Ishikawa (cell line): ENCODE measurements at regions not wholly inside any gene's neighbourhood (a gene's known extent, or its start where the extent isn't known, plus 50 kb on each side); places are given as distances from the start of the nearest gene placed in this dataset.
A peak's percentile ranks its signal among the peaks of the same experiment; 100 is the strongest.

Experiments
- CEBPB ChIP-seq: IDR thresholded peaks from 2 replicates; pipeline ENCODE4 v1.6.1; 2012
- CREB1 ChIP-seq: IDR thresholded peaks from 2 replicates; pipeline ENCODE4 v1.6.1; 2012; ENCODE audit warnings: low read depth
- EGR1 ChIP-seq: IDR thresholded peaks from 2 replicates; pipeline ENCODE4 v1.6.1; 2012
- EP300 ChIP-seq: IDR thresholded peaks from 2 replicates; pipeline ENCODE4 v1.6.1; 2012; ENCODE audit warnings: borderline replicate concordance
- FOXM1 ChIP-seq: IDR thresholded peaks from 2 replicates; pipeline ENCODE4 v1.6.1; 2012; ENCODE audit warnings: low read depth, borderline replicate concordance
- NFIC ChIP-seq: IDR thresholded peaks from 2 replicates; pipeline ENCODE4 v1.6.1; 2012
- RAD21 ChIP-seq: IDR thresholded peaks from 2 replicates; pipeline ENCODE4 v1.6.1; 2012; ENCODE audit warnings: low read depth
- TAF1 ChIP-seq: IDR thresholded peaks from 2 replicates; pipeline ENCODE4 v1.6.1; 2012; ENCODE audit warnings: low read depth, mild to moderate bottlenecking
- TCF12 ChIP-seq: IDR thresholded peaks from 2 replicates; pipeline ENCODE4 v1.6.1; 2012; ENCODE audit warnings: low read depth
- TEAD4 ChIP-seq: IDR thresholded peaks from 2 replicates; pipeline ENCODE4 v1.6.1; 2012
- YY1 ChIP-seq: IDR thresholded peaks from 2 replicates; pipeline ENCODE4 v1.6.1; 2012; ENCODE audit warnings: low read depth
- ZBTB7A ChIP-seq: IDR thresholded peaks from 2 replicates; pipeline ENCODE4 v1.6.1; 2012; ENCODE audit warnings: low read depth
- TF ChIP-seq, protein P1 (sequence below): IDR thresholded peaks from 2 replicates; pipeline ENCODE4 v1.6.1; 2012; ENCODE audit warnings: low read depth, mild to moderate bottlenecking
- TF ChIP-seq, protein P2 (sequence below): IDR thresholded peaks from 2 replicates; pipeline ENCODE4 v1.6.1; 2012
- TF ChIP-seq, protein P3 (sequence below): IDR thresholded peaks from 2 replicates; pipeline ENCODE4 v1.6.1; 2012

DNA sequence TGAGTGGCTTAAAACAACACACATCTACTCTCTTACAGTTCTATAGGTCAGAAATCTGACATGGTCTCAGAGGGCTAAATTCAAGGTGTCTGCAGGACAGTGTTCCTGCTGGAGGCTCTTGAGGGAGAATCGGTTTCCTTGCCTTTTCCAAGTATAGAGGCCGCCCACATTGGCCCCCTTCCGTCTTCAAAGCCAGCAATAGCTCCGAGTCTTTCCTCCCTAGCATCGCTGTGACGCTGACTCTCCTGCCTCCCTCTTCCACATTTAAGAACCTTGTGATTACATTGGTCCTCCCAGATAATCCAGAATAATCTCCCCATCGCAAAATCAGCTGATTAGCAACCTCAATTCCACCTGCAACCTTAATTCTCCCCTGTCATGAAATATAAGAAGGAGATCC, 81.3 kb upstream of the IER5L start:
- TF ChIP-seq CREB1 (no peak), NFIC (no peak), FOXM1 (no peak), TEAD4 (no peak)
- TF ChIP-seq, protein P1, sequence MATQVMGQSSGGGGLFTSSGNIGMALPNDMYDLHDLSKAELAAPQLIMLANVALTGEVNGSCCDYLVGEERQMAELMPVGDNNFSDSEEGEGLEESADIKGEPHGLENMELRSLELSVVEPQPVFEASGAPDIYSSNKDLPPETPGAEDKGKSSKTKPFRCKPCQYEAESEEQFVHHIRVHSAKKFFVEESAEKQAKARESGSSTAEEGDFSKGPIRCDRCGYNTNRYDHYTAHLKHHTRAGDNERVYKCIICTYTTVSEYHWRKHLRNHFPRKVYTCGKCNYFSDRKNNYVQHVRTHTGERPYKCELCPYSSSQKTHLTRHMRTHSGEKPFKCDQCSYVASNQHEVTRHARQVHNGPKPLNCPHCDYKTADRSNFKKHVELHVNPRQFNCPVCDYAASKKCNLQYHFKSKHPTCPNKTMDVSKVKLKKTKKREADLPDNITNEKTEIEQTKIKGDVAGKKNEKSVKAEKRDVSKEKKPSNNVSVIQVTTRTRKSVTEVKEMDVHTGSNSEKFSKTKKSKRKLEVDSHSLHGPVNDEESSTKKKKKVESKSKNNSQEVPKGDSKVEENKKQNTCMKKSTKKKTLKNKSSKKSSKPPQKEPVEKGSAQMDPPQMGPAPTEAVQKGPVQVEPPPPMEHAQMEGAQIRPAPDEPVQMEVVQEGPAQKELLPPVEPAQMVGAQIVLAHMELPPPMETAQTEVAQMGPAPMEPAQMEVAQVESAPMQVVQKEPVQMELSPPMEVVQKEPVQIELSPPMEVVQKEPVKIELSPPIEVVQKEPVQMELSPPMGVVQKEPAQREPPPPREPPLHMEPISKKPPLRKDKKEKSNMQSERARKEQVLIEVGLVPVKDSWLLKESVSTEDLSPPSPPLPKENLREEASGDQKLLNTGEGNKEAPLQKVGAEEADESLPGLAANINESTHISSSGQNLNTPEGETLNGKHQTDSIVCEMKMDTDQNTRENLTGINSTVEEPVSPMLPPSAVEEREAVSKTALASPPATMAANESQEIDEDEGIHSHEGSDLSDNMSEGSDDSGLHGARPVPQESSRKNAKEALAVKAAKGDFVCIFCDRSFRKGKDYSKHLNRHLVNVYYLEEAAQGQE, result no peak

DNA sequence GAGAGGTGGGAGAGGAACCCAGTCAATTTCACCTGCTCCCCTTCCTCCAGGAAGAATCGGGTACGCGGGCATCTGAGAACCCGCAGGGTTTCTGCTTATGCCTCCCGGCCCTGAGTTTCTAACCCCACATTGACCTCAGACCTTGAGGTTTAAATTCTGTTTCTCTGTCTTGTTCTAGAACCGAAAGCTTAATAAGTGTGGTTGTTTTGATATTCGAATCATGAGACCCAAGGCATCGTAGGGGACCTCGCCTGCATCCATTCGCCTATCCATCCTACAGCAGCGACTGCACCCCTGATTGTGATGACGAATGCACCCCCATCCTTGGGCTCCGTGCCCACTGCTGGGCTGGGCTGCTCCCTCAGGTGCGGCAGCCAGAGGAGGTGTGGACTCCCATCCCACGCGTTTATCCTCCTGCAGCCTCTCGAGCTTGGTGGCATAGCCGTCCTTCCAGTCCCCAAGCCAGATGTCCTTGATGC, 80.8 kb upstream of the IER5L start:
- TF ChIP-seq EP300 (no peak), TAF1 (no peak), ZBTB7A (no peak), TCF12 (no peak), RAD21 (no peak), CREB1 (no peak), YY1 (no peak), EGR1 (no peak), TEAD4 (no peak), NFIC (no peak), FOXM1 (no peak), CEBPB (no peak)
- TF ChIP-seq, protein P2, sequence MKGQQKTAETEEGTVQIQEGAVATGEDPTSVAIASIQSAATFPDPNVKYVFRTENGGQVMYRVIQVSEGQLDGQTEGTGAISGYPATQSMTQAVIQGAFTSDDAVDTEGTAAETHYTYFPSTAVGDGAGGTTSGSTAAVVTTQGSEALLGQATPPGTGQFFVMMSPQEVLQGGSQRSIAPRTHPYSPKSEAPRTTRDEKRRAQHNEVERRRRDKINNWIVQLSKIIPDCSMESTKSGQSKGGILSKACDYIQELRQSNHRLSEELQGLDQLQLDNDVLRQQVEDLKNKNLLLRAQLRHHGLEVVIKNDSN, result no peak
- TF ChIP-seq, protein P3, sequence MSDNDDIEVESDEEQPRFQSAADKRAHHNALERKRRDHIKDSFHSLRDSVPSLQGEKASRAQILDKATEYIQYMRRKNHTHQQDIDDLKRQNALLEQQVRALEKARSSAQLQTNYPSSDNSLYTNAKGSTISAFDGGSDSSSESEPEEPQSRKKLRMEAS, result no peak
- TF ChIP-seq, protein P1, result no peak

DNA sequence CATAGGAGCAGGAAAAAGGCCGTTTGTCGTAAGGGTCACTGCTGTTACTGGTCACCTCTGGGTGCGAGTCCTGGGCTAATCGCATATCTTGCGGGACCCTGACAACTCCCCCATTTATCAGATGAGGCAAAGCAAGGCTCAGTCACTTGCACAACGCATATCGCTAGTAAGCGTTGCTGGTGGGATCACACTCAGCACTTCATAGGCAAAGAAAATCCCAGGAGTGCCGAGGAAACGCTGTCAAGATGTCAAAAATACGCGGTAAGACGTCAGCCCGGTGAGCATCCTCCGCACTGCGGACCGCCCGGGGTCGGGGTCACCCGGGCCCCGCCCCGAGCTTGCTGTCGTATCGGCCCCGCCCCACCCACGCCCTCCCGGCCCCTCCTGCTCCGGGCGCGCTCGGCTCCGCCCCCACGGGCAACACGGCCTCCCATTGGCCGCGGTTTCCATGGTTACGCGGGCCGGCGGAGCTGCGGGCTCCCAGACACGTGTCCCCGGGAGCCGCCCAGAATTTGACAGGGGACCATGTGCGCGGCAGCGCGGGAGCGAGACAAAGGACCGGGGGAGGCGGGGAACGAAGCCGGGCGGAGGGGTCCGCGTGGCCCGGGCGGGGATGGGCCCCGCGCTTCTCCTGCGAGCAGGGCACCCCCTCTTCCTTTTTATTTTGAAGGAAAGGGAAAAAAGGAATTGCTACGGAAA, 80.2 kb upstream of the IER5L start:
- TF ChIP-seq CREB1 (peak; percentile 48), TCF12 (peak; percentile 69; the same call in 1 of the 2 replicates), TAF1 (no peak), TEAD4 (0 out of 2 replicates have a peak, but pooled peaks have one; percentile 18), ZBTB7A (peak; percentile 74; the same call in 1 of the 2 replicates), NFIC (no peak), EP300 (0 out of 2 replicates have a peak, but pooled peaks have one; percentile 14), CEBPB (no peak), YY1 (no peak), RAD21 (no peak), FOXM1 (no peak), EGR1 (peak; percentile 11; the same call in 1 of the 2 replicates)
- TF ChIP-seq, protein P2, result peak; percentile 90
- TF ChIP-seq, protein P3, result peak; percentile 100
- TF ChIP-seq, protein P1, result no peak

DNA sequence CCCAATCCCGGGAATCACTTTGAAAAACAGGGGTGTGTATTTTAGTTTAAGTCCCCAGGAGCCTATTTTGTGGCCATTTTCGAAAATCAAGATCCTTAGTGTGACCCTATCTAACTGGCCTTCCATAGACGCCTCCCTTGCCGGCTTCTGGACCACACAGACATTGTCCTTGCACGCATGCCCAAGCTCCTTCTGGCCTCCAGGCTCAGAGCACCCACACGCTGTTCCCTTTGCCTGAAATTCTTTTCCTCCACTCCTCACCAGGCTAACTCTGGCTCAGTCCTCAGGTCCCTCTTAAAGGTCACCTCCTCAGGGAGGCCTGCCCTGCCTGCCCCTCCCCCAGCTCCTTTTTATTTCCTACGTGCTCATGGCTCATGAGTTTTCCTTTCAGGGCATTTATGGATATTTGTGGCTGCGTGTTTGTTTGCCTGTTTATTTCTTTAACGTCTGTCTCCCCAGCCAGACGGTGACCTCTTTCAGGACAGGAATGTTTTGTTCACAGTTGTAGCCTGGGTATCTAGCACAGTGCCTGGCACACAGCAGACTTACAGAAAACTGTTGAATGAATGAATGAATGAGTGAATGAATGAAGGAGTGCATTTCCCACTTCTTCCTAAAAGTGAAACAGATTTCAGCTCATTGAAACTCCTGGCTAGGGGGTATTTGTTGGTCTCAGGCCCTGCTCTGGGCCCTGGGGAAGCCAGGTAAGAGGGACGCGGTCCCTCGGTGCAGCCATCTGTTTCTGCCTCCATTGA, 79.1 kb upstream of the IER5L start:
- TF ChIP-seq CEBPB (no peak), EGR1 (no peak), TCF12 (no peak), TAF1 (no peak), EP300 (no peak), FOXM1 (no peak), NFIC (no peak), ZBTB7A (no peak), YY1 (no peak), RAD21 (no peak), CREB1 (no peak), TEAD4 (no peak)
- TF ChIP-seq, protein P2, result no peak
- TF ChIP-seq, protein P1, result no peak
- TF ChIP-seq, protein P3, result no peak
